ENCODE measurements at regions not wholly inside any gene's neighbourhood (a gene's known extent, or its start where the extent isn't known, plus 50 kb on each side); places are given as distances from the start of the nearest gene placed in this dataset.

GRCh38 chr2:72051971-72052505 is 95.6 kb downstream of the CYP26B1 start:
- Histone ChIP-seq H3K9me3 (no peaks in the 10 kb centered on the region), H3K4me3 (no peak overlapping the region), H3K27me3 (no peaks in the 10 kb centered on the region), H3K36me3 (no peaks in the 10 kb centered on the region), H3K27ac (no peak overlapping the region), H3K4me1 (no peaks in the 10 kb centered on the region)
- intact Hi-C loops (cut with DNase I): no loop called here
- 73 to 84% methylated on average over 4 of the region's 4 CpGs for WGBS, 2 donors
- DNase-seq (no peak), ATAC-seq (no peak), FAIRE-seq (no peak)
- no peak for TF ChIP-seq CTCF (IDR thresholded peaks at IDR 0.05)

GRCh38 chr2:72051204-72051603 is 96.5 kb downstream of the CYP26B1 start:
- no peak for FAIRE-seq
- intact Hi-C loops (cut with DNase I): no loop called here
- Histone ChIP-seq H3K4me1 (no peaks in the 10 kb centered on the region), H3K27me3 (no peaks in the 10 kb centered on the region), H3K4me3 (no peak overlapping the region), H3K9me3 (no peaks in the 10 kb centered on the region), H3K36me3 (no peaks in the 10 kb centered on the region), H3K27ac (no peak overlapping the region)
- TF ChIP-seq CTCF (IDR thresholded peaks at IDR 0.05): no peak
- 68 to 75% methylated on average over 2 of the region's 2 CpGs for WGBS, 2 donors
- no peak for ATAC-seq
- no peak for DNase-seq

- FAIRE-seq: no peak
- no peak for ATAC-seq
- H3K36me3 ChIP-seq: no peaks in the 10 kb centered on the region
- no peaks in the 10 kb centered on the region for H3K27me3 ChIP-seq
- DNase-seq: no peak
- intact Hi-C loops (cut with DNase I): no loop called here
- H3K4me3 ChIP-seq: no peak overlapping the region
- TF ChIP-seq CTCF (IDR thresholded peaks at IDR 0.05): no peak
- WGBS, 2 donors: 80 to 86% methylated on average over 2 of the region's 2 CpGs
- no peak overlapping the region for H3K27ac ChIP-seq
- no peaks in the 10 kb centered on the region for H3K4me1 ChIP-seq
- no peaks in the 10 kb centered on the region for H3K9me3 ChIP-seq
Observed at GRCh38 chr2:72050734-72051133, 96.9 kb downstream of the CYP26B1 start.

GRCh38 chr2:72048881-72049477 is 98.7 kb downstream of the CYP26B1 start:
- DNase-seq: no peak
- ATAC-seq: no peak
- H3K4me1 ChIP-seq: no peaks in the 10 kb centered on the region
- no peaks in the 10 kb centered on the region for H3K27me3 ChIP-seq
- H3K9me3 ChIP-seq: no peaks in the 10 kb centered on the region
- no peaks in the 10 kb centered on the region for H3K36me3 ChIP-seq
- FAIRE-seq: no peak
- no peak overlapping the region for H3K27ac ChIP-seq
- H3K4me3 ChIP-seq: no peak overlapping the region
- TF ChIP-seq CTCF (IDR thresholded peaks at IDR 0.05): no peak
- intact Hi-C loops (cut with DNase I): no loop called here

- Histone ChIP-seq H3K9me3 (no peaks in the 10 kb centered on the region), H3K36me3 (no peaks in the 10 kb centered on the region), H3K4me1 (no peaks in the 10 kb centered on the region), H3K27ac (no peak overlapping the region), H3K27me3 (no peaks in the 10 kb centered on the region), H3K4me3 (no peak overlapping the region)
- ATAC-seq (no peak), DNase-seq (no peak), FAIRE-seq (no peak)
- intact Hi-C loops (cut with DNase I): no loop called here
- no peak for TF ChIP-seq CTCF (IDR thresholded peaks at IDR 0.05)
Observed at GRCh38 chr2:72043985-72044384, 103.7 kb downstream of the CYP26B1 start.
